Breast epithelium (tissue), 4 donors: ENCODE measurements at regions not wholly inside any gene's neighbourhood (a gene's known extent, or its start where the extent isn't known, plus 50 kb on each side); places are given as distances from the start of the nearest gene placed in this dataset.

Experiments used
- DNase-seq, 2 donors: peaks; one replicate each; pipeline ENCODE4 v3.0.0-alpha.2; 2019; ENCODE audit warnings: low spot score in 2 of 2
- H3K27ac ChIP-seq, 2 donors: fragments of 200-600 bp; sonication (generic) in 1 of 2; one replicate each; pipeline ENCODE4 v1.5.1; 2016 to 2019; ENCODE audit warnings: mild to moderate bottlenecking in 1 of 2
- H3K27me3 ChIP-seq, 2 donors: fragments of 200-600 bp; sonication (generic) in 1 of 2; one replicate each; pipeline versions ENCODE4 v1.5.1 to v1.6.0; 2017 to 2019; ENCODE audit warnings: control low read depth in 1 of 2, mild to moderate bottlenecking in 1 of 2
- H3K36me3 ChIP-seq: fragments of 200-600 bp; one replicate; pipeline ENCODE4 v1.5.1; 2019
- H3K4me1 ChIP-seq, 2 donors: fragments of 200-600 bp; sonication (generic); one replicate each; pipeline ENCODE4 v1.5.1; 2016 to 2019; ENCODE audit warnings: control low read depth in 1 of 2
- H3K4me3 ChIP-seq, 3 donors: fragments of 200-600 bp; sonication (generic); 1 replicate in 2 of 3; 2 replicates in 1 of 3; pipeline ENCODE4 v1.5.1; 2016 to 2019; ENCODE audit warnings: mild to moderate bottlenecking in 3 of 3, moderate library complexity in 2 of 3
- H3K9me3 ChIP-seq, 2 donors: fragments of 200-600 bp; sonication (generic) in 1 of 2; one replicate each; pipeline ENCODE4 v1.5.1; 2016 to 2019; ENCODE audit warnings: control low read depth in 1 of 2
- CTCF ChIP-seq, 3 donors: fragments of 450-650 bp; IDR thresholded peaks; one replicate each; pipeline ENCODE4 v1.5.1; 2016 to 2017; ENCODE audit warnings: antibody characterized with exemption in 3 of 3, mild to moderate bottlenecking in 3 of 3, moderate library complexity in 3 of 3
- POLR2A ChIP-seq: fragments of 450-650 bp; IDR thresholded peaks from one replicate; pipeline ENCODE4 v1.6.1; 2016; ENCODE audit warnings: antibody characterized with exemption, mild to moderate bottlenecking, moderate library complexity
- POLR2AphosphoS5 ChIP-seq, 3 donors: sonication (generic); formaldehyde crosslinking; IDR thresholded peaks; one replicate each; pipeline ENCODE4 v1.6.1; 2017; ENCODE audit warnings: antibody characterized with exemption in 3 of 3
- intact Hi-C: fragments of 100-400 bp; cut with DNase I; formaldehyde crosslinking; loops from one replicate; pipeline ENCODE4 v1.15.1; 2023; ENCODE audit warnings: low total_unique reads

DNA sequence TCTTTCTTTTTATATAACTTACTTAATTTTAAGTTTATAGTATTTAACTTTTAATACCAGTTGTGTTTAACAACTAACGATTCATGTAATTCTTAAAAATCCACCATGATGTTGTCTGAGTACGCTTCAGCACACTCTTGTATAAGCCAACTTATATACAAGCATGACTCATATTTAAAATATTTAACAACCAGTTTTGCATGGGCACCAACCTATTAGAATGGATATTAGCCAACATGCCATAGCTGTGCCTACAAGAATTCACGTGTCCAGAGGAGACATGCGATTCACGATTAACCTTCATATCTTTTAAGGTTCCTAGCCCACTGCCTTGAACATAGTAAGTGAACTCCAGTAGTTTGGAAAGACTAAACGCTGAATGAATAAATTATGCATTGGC is 1023.2 kb downstream of the TBL1XR1 start:
- TF ChIP-seq POLR2AphosphoS5 (IDR thresholded peaks at IDR 0.05) (no peak), CTCF (IDR thresholded peaks at IDR 0.05) (no peak), POLR2A (no peak)
- intact Hi-C loops, result no loop called here
- DNase-seq, result no peak

DNA sequence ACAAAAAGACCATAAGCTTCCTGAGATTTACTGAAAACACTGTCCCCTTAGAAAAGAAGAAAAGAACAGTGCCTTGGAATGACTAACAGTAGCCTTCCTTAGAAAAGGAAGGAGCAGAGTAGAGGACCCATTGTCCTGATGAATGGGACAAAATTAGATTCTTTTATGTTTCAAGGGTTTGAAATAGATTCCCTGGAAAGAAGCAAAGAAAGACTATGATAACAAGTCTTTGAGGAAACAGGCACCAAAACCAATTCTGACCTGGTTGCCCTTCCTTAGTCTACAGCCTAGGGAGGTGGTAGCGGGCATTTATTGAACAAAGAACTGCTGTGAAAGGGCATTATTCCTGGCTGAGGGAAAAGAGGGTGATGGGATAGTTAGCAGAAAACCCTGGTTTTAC is 1024.8 kb downstream of the TBL1XR1 start:
- intact Hi-C loops, result no loop called here
- Histone ChIP-seq H3K9me3 (no peaks in the 10 kb centered on the region), H3K4me1 (no peaks in the 10 kb centered on the region), H3K27ac (no peak overlapping the region), H3K27me3 (no peaks in the 10 kb centered on the region), H3K4me3 (no peak overlapping the region), H3K36me3 (no peaks in the 10 kb centered on the region)
- TF ChIP-seq CTCF (IDR thresholded peaks at IDR 0.05) (no peak), POLR2A (no peak), POLR2AphosphoS5 (IDR thresholded peaks at IDR 0.05) (no peak)
- no peak for DNase-seq

More for the DNA sequence above, 1023.2 kb downstream of the TBL1XR1 start:
- no peak overlapping the region for H3K27ac ChIP-seq
- no peaks in the 10 kb centered on the region for H3K36me3 ChIP-seq
- no peaks in the 10 kb centered on the region for H3K9me3 ChIP-seq
- H3K27me3 ChIP-seq, result no peaks in the 10 kb centered on the region
- no peaks in the 10 kb centered on the region for H3K4me1 ChIP-seq
- H3K4me3 ChIP-seq, result no peak overlapping the region

GRCh38 chr3:176167272-176167671 is 1030.0 kb downstream of the TBL1XR1 start:
- intact Hi-C loops, result no loop called here
- Histone ChIP-seq H3K4me1 (no peaks in the 10 kb centered on the region), H3K27ac (no peak overlapping the region), H3K9me3 (no peaks in the 10 kb centered on the region), H3K4me3 (no peak overlapping the region), H3K27me3 (no peaks in the 10 kb centered on the region), H3K36me3 (no peaks in the 10 kb centered on the region)
- TF ChIP-seq POLR2A (no peak), POLR2AphosphoS5 (IDR thresholded peaks at IDR 0.05) (no peak)
- no peak for DNase-seq

DNA sequence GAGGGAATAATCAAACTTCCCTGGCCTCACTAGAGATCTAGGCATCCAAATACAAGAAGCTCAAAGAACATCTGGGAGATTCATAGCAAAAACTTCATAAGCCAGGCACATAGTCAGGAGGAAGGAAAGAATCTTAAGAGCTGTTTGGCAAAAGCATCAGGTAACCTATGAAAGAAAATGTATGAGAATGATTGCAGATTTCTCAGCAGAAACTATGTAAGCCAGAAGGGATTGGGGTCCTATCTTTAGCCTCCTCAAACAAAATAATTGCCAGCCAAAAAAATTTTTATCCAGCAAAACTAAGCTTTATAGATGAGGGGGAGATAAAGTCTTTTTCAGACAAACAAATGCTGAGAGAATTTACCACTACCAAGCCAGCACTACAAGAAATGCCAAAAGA is 1036.3 kb downstream of the TBL1XR1 start:
- no peak overlapping the region for H3K27ac ChIP-seq
- intact Hi-C loops, result no loop called here
- no peak for DNase-seq

DNA sequence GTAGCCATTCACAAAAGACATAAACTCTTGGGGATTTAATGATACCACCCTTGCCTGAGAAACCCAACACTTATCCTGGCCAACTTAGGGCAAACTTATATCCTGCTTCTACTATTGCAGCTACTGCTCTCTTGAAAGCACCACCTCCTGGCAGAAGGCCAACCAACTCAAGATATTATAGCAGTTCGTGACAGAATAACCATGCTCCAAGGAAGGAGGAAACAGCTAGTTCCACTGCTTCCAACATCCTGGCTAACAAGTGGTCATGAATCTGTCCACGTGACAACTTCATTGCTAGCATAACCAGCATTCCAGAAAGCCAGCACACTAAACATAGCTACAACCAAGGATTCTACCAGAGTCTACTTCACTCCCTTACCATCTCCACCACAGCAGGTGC is 1037.5 kb downstream of the TBL1XR1 start:
- Histone ChIP-seq H3K36me3 (no peaks in the 10 kb centered on the region), H3K9me3 (peaks cover 0 to 9% of the 10 kb centered on the region in 2 donors), H3K4me3 (no peak overlapping the region), H3K27me3 (no peaks in the 10 kb centered on the region), H3K4me1 (no peaks in the 10 kb centered on the region), H3K27ac (no peak overlapping the region)
- intact Hi-C loops, result no loop called here
- no peak for TF ChIP-seq POLR2AphosphoS5 (IDR thresholded peaks at IDR 0.05)
- no peak for TF ChIP-seq CTCF (IDR thresholded peaks at IDR 0.05)
- TF ChIP-seq POLR2A, result no peak
- no peak for DNase-seq

More for the DNA sequence above, 1036.3 kb downstream of the TBL1XR1 start:
- H3K36me3 ChIP-seq, result no peaks in the 10 kb centered on the region
- peaks cover 0 to 9% of the 10 kb centered on the region in 2 donors for H3K9me3 ChIP-seq
- H3K27me3 ChIP-seq, result no peaks in the 10 kb centered on the region
- no peak overlapping the region for H3K4me3 ChIP-seq
- H3K4me1 ChIP-seq, result no peaks in the 10 kb centered on the region
- TF ChIP-seq POLR2AphosphoS5 (IDR thresholded peaks at IDR 0.05) (no peak), POLR2A (no peak)

- H3K4me1 ChIP-seq, result no peaks in the 10 kb centered on the region
- H3K4me3 ChIP-seq, result no peak overlapping the region
- TF ChIP-seq POLR2A, result no peak
- H3K27me3 ChIP-seq, result no peaks in the 10 kb centered on the region
- peaks cover 0 to 7% of the 10 kb centered on the region in 2 donors for H3K9me3 ChIP-seq
- H3K27ac ChIP-seq, result no peak overlapping the region
- no peak for DNase-seq
- intact Hi-C loops, result no loop called here
- no peaks in the 10 kb centered on the region for H3K36me3 ChIP-seq
Measured at GRCh38 chr3:176155012-176155411, 1042.3 kb downstream of the TBL1XR1 start.

DNA sequence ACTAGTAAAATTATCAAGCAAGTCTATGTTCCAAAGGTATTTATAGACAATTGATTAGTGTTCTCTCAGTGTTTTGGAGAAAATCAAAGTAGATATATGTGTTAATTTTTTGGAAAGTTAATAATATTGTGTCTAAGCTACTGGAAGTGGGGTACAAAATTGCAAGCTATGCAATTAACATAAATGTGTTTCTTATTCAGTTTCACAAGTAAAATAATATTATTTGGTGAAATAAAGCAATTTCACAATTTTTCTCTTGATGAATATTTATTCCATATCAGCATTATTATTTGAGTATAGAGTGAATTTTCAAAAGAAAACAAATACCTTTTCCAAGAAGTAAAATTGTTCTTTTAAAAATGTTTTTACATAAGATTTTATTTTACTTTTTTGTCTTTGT is 1047.7 kb downstream of the TBL1XR1 start:
- H3K4me1 ChIP-seq, result no peaks in the 10 kb centered on the region
- no peaks in the 10 kb centered on the region for H3K27me3 ChIP-seq
- H3K27ac ChIP-seq, result no peak overlapping the region
- no peaks in the 10 kb centered on the region for H3K9me3 ChIP-seq
- intact Hi-C loops, result no loop called here
- H3K36me3 ChIP-seq, result no peaks in the 10 kb centered on the region
- no peak for TF ChIP-seq POLR2A
- no peak for TF ChIP-seq POLR2AphosphoS5 (IDR thresholded peaks at IDR 0.05)
- no peak for TF ChIP-seq CTCF (IDR thresholded peaks at IDR 0.05)
- no peak for DNase-seq
- H3K4me3 ChIP-seq, result no peak overlapping the region
